SU-DHL-6 (cell line): ENCODE measurements at regions not wholly inside any gene's neighbourhood (a gene's known extent, or its start where the extent isn't known, plus 50 kb on each side); places are given as distances from the start of the nearest gene placed in this dataset.
A peak's percentile ranks its signal among the peaks of the same experiment; 100 is the strongest.
"Not testable (repeated sequence)": the region's sequence is repeated elsewhere in the genome, so short reads cannot be mapped to it uniquely, and the experiment has no call there.

Experiments
- H2AFZ ChIP-seq: fragments of 200-600 bp; sonication (generic); 2 replicates; pipeline ENCODE4 v1.6.1; 2014; ENCODE audit warnings: low read depth, mild to moderate bottlenecking, moderate library complexity, mixed read lengths, antibody characterized with exemption, low read length; ENCODE audit not compliant: severe bottlenecking
- H3F3A ChIP-seq: fragments of 200-600 bp; shearing (Covaris generic); 2 replicates; pipeline ENCODE4 v1.6.0; 2016; ENCODE audit warnings: antibody characterized with exemption, mild to moderate bottlenecking; ENCODE audit not compliant: insufficient read depth
- H3K27ac ChIP-seq: fragments of 200-600 bp; sonication (generic); 2 replicates; pipeline ENCODE4 v1.5.1; 2016; ENCODE audit warnings: low read depth, mild to moderate bottlenecking, low read length, moderate library complexity, mixed read lengths
- H3K27me3 ChIP-seq: fragments of 200-600 bp; sonication (generic), shearing (Covaris generic); 2 replicates; pipeline ENCODE4 v1.6.0; 2014; ENCODE audit warnings: mild to moderate bottlenecking, low read length
- H3K36me3 ChIP-seq: fragments of 200-600 bp; sonication (generic); 2 replicates; pipeline ENCODE4 v1.6.1; 2014; ENCODE audit warnings: mild to moderate bottlenecking, low read length, mixed read lengths
- H3K4me2 ChIP-seq: fragments of 300-600, 200-600 bp; shearing (Covaris generic), sonication (generic); 2 replicates; pipeline ENCODE4 v1.6.0; 2014; ENCODE audit warnings: low read length, low read depth, mild to moderate bottlenecking; ENCODE audit not compliant: poor library complexity, severe bottlenecking
- H3K4me3 ChIP-seq: fragments of 200-600 bp; sonication (generic); 2 replicates; pipeline ENCODE4 v1.5.1; 2014; ENCODE audit warnings: antibody characterized with exemption, low read length, mild to moderate bottlenecking, mixed read lengths; ENCODE audit not compliant: insufficient read depth, poor library complexity, severe bottlenecking
- H3K79me2 ChIP-seq: fragments of 200-600 bp; sonication (generic); 2 replicates; pipeline ENCODE4 v1.6.1; 2014; ENCODE audit warnings: mild to moderate bottlenecking, low read length, moderate library complexity; ENCODE audit not compliant: insufficient read depth
- H3K9ac ChIP-seq: fragments of 200-600 bp; sonication (generic); 2 replicates; pipeline ENCODE4 v1.7.0; 2014; ENCODE audit warnings: mild to moderate bottlenecking, low read length
- H3K9me2 ChIP-seq: fragments of 200-600 bp; sonication (generic); replicated peaks from 2 replicates; pipeline ENCODE4 v1.6.1; 2014; ENCODE audit warnings: low read length; ENCODE audit not compliant: insufficient read depth
- H3K9me3 ChIP-seq: fragments of 200-600 bp; sonication (generic); 2 replicates; pipeline ENCODE4 v1.6.1; 2014; ENCODE audit warnings: low read length, mixed read lengths; ENCODE audit not compliant: insufficient read depth
- H4K20me1 ChIP-seq: fragments of 200-600 bp; sonication (generic); 2 replicates; pipeline ENCODE4 v1.6.1; 2014; ENCODE audit warnings: low read depth, mild to moderate bottlenecking, antibody characterized with exemption, low read length, moderate library complexity, mixed read lengths
- TF ChIP-seq, protein P1 (sequence below): fragments of 200-600 bp; sonication (generic); IDR thresholded peaks from one replicate; pipeline ENCODE4 v1.5.1; 2017; ENCODE audit warnings: antibody characterized with exemption, mild to moderate bottlenecking, low read length, moderate library complexity; ENCODE audit not compliant: insufficient read depth, poor library complexity, severe bottlenecking

GRCh38 chr5:21488828-21489227 lies 1364.3 kb downstream of the CDH12 start:
- not testable (repeated sequence) for H3K4me3 ChIP-seq, H3K9ac ChIP-seq, H3F3A ChIP-seq, H2AFZ ChIP-seq, H3K27ac ChIP-seq, H3K27me3 ChIP-seq, H3K36me3 ChIP-seq, H3K79me2 ChIP-seq, H4K20me1 ChIP-seq, H3K4me2 ChIP-seq, H3K9me2 ChIP-seq, H3K9me3 ChIP-seq

GRCh38 chr5:21485458-21486000 lies 1367.6 kb downstream of the CDH12 start:
- not testable (repeated sequence) for H3K9me3 ChIP-seq, H3K4me3 ChIP-seq, H3K79me2 ChIP-seq, H3K9me2 ChIP-seq, H2AFZ ChIP-seq, H3K27me3 ChIP-seq, H3K27ac ChIP-seq, H3F3A ChIP-seq, H4K20me1 ChIP-seq, H3K9ac ChIP-seq, H3K4me2 ChIP-seq, H3K36me3 ChIP-seq
- TF ChIP-seq, protein P1, sequence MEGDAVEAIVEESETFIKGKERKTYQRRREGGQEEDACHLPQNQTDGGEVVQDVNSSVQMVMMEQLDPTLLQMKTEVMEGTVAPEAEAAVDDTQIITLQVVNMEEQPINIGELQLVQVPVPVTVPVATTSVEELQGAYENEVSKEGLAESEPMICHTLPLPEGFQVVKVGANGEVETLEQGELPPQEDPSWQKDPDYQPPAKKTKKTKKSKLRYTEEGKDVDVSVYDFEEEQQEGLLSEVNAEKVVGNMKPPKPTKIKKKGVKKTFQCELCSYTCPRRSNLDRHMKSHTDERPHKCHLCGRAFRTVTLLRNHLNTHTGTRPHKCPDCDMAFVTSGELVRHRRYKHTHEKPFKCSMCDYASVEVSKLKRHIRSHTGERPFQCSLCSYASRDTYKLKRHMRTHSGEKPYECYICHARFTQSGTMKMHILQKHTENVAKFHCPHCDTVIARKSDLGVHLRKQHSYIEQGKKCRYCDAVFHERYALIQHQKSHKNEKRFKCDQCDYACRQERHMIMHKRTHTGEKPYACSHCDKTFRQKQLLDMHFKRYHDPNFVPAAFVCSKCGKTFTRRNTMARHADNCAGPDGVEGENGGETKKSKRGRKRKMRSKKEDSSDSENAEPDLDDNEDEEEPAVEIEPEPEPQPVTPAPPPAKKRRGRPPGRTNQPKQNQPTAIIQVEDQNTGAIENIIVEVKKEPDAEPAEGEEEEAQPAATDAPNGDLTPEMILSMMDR = peak; percentile 11

GRCh38 chr5:21484498-21484889 lies 1368.7 kb downstream of the CDH12 start:
- H3F3A ChIP-seq, H3K79me2 ChIP-seq, H3K4me2 ChIP-seq, H3K4me3 ChIP-seq, H3K36me3 ChIP-seq, H2AFZ ChIP-seq, H3K27ac ChIP-seq, H3K9me3 ChIP-seq, H4K20me1 ChIP-seq, H3K9ac ChIP-seq, H3K27me3 ChIP-seq, H3K9me2 ChIP-seq: not testable (repeated sequence)

- not testable (repeated sequence) for H3K36me3 ChIP-seq, H3K27me3 ChIP-seq, H3K4me3 ChIP-seq, H2AFZ ChIP-seq, H3K4me2 ChIP-seq, H3K9me3 ChIP-seq, H3K9ac ChIP-seq, H3F3A ChIP-seq, H4K20me1 ChIP-seq, H3K79me2 ChIP-seq, H3K27ac ChIP-seq, H3K9me2 ChIP-seq
These were observed 1369.2 kb downstream of the CDH12 start for GRCh38 chr5:21483790-21484497.

DNA sequence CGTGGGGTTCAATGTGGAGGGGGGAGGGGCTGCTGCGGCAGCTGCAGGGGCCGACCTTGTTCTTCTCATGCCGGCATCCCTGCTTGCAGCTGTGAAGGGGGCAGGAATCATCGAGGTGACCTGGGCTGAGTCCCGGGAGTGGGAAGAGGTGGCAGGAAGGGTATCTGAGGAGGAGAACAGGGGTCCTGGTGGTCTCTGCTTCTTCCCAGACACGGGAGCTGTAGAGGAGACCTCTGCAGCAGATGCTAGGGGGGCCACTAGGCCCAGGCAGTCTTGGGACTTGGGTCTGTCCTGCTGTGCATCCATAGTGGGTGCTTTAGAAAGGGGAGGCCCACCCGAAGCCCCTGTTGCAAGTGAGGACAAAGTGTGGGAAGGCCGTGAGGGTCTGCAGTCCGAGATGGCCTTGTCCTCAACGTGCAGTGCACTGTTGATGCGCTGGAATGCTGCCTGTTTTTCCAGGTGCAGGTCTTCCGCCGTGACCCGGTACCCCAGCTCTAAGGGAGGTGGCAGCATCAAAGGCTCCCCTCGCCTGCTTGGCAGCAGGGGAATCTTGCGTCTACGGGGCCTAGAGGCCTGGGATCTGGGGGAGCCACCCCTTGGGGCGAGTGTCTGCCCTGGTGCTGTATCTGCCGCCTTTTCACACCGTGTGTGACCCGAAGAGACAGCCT lies 1370.0 kb downstream of the CDH12 start:
- not testable (repeated sequence) for H2AFZ ChIP-seq, H4K20me1 ChIP-seq, H3K4me3 ChIP-seq, H3K27ac ChIP-seq, H3K9me2 ChIP-seq, H3K27me3 ChIP-seq, H3K9me3 ChIP-seq, H3K9ac ChIP-seq, H3F3A ChIP-seq, H3K79me2 ChIP-seq, H3K4me2 ChIP-seq, H3K36me3 ChIP-seq

- H4K20me1 ChIP-seq, H2AFZ ChIP-seq, H3K27me3 ChIP-seq, H3K79me2 ChIP-seq, H3K4me3 ChIP-seq, H3K9ac ChIP-seq, H3K9me3 ChIP-seq, H3K4me2 ChIP-seq, H3K9me2 ChIP-seq, H3K36me3 ChIP-seq, H3K27ac ChIP-seq, H3F3A ChIP-seq: not testable (repeated sequence)
These were observed 1370.6 kb downstream of the CDH12 start for GRCh38 chr5:21482522-21482921.

GRCh38 chr5:21481320-21482270 lies 1371.5 kb downstream of the CDH12 start:
- not testable (repeated sequence) for H3F3A ChIP-seq, H3K4me3 ChIP-seq, H3K36me3 ChIP-seq, H3K79me2 ChIP-seq, H3K9ac ChIP-seq, H2AFZ ChIP-seq, H3K27me3 ChIP-seq, H3K9me2 ChIP-seq, H3K9me3 ChIP-seq, H3K27ac ChIP-seq, H3K4me2 ChIP-seq, H4K20me1 ChIP-seq
